K562 (cell line): ENCODE measurements at regions not wholly inside any gene's neighbourhood (a gene's known extent, or its start where the extent isn't known, plus 50 kb on each side); places are given as distances from the start of the nearest gene placed in this dataset.

Source experiments
- CHD4 ChIP-seq: fragments of 200-600 bp; sonication (generic); IDR thresholded peaks from 3 replicates; pipeline ENCODE4 v1.6.1; 2012; ENCODE audit warnings: low read depth, mild to moderate bottlenecking, mixed read lengths, low read length, inconsistent platforms; ENCODE audit not compliant: insufficient read depth, insufficient replicate concordance, poor library complexity, severe bottlenecking
- EZH2 ChIP-seq: IDR thresholded peaks from 2 replicates; pipeline ENCODE4 v1.6.1; 2012; ENCODE audit warnings: low read depth, mild to moderate bottlenecking, inconsistent platforms, low read length, borderline replicate concordance
- HDGF ChIP-seq: fragments of 450-650 bp; IDR thresholded peaks from 2 replicates; pipeline ENCODE4 v1.6.1; 2016
- JUN ChIP-seq, 2 experiments: sonication (generic) in 1 of 2; formaldehyde crosslinking in 1 of 2; IDR thresholded peaks; 2 replicates each; pipeline versions ENCODE4 v1.6.1 to v1.8.0; 2012 to 2022; ENCODE audit warnings: borderline replicate concordance in 2 of 2, mild to moderate bottlenecking in 2 of 2, improper control_type of control experiment in 1 of 2, low read depth in 1 of 2, low read length in 1 of 2, missing genetic modification reagents in 1 of 2
- KLF1 ChIP-seq: fragments of 450-650 bp; IDR thresholded peaks from 2 replicates; pipeline ENCODE4 v1.6.1; 2016; ENCODE audit warnings: missing genetic modification characterization, missing compliant biosample characterization
- NFRKB ChIP-seq: fragments of 450-650 bp; IDR thresholded peaks from 2 replicates; pipeline ENCODE4 v1.6.1; 2016; ENCODE audit warnings: low read depth
- RAD21 ChIP-seq, 2 experiments: fragments of 250-450 bp in 1 of 2; fragments of 450-650 bp in 1 of 2; sonication (Bioruptor Pico) in 1 of 2; formaldehyde crosslinking in 1 of 2; IDR thresholded peaks in 1 of 2; conservative IDR thresholded peaks in 1 of 2; 2 replicates each; pipeline versions ENCODE4 v1.4.0 to v1.8.0; 2020 to 2022; ENCODE audit warnings: mild to moderate bottlenecking in 2 of 2, moderate library complexity in 1 of 2
- SMARCA4 ChIP-seq: fragments of 450-650 bp; IDR thresholded peaks from 2 replicates; pipeline ENCODE4 v1.6.1; 2016
- TBP ChIP-seq: optimal IDR thresholded peaks from 2 replicates; pipeline ENCODE3; 2011; ENCODE audit warnings: low read depth, low read length, improper control_type of control experiment
- ZFP30 ChIP-seq: fragments of 250-450 bp; sonication (Bioruptor Pico); IDR thresholded peaks from 2 replicates; pipeline ENCODE4 v1.8.0; 2022; ENCODE audit warnings: moderate library complexity, mild to moderate bottlenecking, inconsistent platforms, borderline replicate concordance
- ZNF274 ChIP-seq: IDR thresholded peaks from 2 replicates; pipeline ENCODE4 v1.6.1; 2011; ENCODE audit warnings: low read depth, mild to moderate bottlenecking, low read length, moderate library complexity, borderline replicate concordance
- TF ChIP-seq, protein P1 (sequence below), 2 experiments: IDR thresholded peaks; 2 replicates each; pipeline ENCODE4 v1.6.1; 2011; ENCODE audit warnings: borderline replicate concordance in 1 of 2, control low read depth in 1 of 2, low read depth in 1 of 2, low read length in 1 of 2, mild to moderate bottlenecking in 1 of 2, mixed read lengths in 1 of 2, moderate library complexity in 1 of 2; ENCODE audit not compliant: insufficient read depth in 1 of 2, insufficient read length in 1 of 2, poor library complexity in 1 of 2, severe bottlenecking in 1 of 2; ENCODE audit errors: extremely low read depth in 1 of 2
- TF ChIP-seq, protein P2 (sequence below), 3 experiments: IDR thresholded peaks in 2 of 3; conservative IDR thresholded peaks in 1 of 3; 2 replicates each; pipeline ENCODE4 v1.5.1; 2011 to 2012; ENCODE audit warnings: low read length in 3 of 3, mild to moderate bottlenecking in 3 of 3, control low read depth in 2 of 3, improper control_type of control experiment in 1 of 3, inconsistent platforms in 1 of 3, low read depth in 1 of 3, mixed read lengths in 1 of 3, moderate library complexity in 1 of 3; ENCODE audit not compliant: insufficient read depth in 2 of 3
- TF ChIP-seq, protein P3 (sequence below): fragments of 450-650 bp; IDR thresholded peaks from 2 replicates; pipeline ENCODE4 v1.6.1; 2016; ENCODE audit warnings: borderline replicate concordance

DNA sequence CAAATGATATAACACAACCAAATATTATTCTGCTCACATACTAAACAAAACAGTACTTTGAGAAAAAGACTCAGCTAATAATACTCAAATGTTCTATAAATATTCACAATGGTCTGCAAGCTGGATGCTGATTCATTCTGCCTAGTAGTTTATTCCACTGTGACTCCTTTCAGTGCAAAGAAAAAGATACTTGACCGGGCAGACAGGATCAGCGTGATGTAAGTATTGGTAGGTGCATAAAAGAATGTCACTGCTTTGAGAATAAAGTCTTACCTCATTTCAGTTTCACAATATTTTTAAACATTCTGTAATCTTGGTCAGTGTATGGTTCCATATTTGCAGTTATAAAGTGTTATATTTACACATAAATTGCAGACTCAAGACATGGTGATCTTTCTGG is 223.0 kb upstream of the NUDT12 start:
- TF ChIP-seq SMARCA4 (no peak), CHD4 (no peak), JUN (IDR thresholded peaks at IDR 0.05; ENCODE audit: borderline replicate concordance, low read depth, low read length) (no peak), JUN (CRISPR knock-in tag; IDR thresholded peaks at IDR 0.05; ENCODE audit: borderline replicate concordance) (no peak), RAD21 (CRISPR knock-in tag; conservative IDR thresholded peaks at IDR 0.05 in 1 of 2, IDR thresholded peaks at IDR 0.05 in 1 of 2) (no peak), ZNF274 (no peak), KLF1 (tag) (no peak), EZH2 (no peak), ZFP30 (no peak), NFRKB (no peak), HDGF (no peak), TBP (no peak)
- TF ChIP-seq, protein P1, sequence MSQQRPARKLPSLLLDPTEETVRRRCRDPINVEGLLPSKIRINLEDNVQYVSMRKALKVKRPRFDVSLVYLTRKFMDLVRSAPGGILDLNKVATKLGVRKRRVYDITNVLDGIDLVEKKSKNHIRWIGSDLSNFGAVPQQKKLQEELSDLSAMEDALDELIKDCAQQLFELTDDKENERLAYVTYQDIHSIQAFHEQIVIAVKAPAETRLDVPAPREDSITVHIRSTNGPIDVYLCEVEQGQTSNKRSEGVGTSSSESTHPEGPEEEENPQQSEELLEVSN (IDR thresholded peaks at IDR 0.05; ENCODE audit: borderline replicate concordance in 1 of 2, extremely low read depth in 1 of 2, insufficient read depth in 1 of 2, insufficient read length in 1 of 2, low read depth in 1 of 2, low read length in 1 of 2, poor library complexity in 1 of 2, severe bottlenecking in 1 of 2): no peak
- TF ChIP-seq, protein P2, sequence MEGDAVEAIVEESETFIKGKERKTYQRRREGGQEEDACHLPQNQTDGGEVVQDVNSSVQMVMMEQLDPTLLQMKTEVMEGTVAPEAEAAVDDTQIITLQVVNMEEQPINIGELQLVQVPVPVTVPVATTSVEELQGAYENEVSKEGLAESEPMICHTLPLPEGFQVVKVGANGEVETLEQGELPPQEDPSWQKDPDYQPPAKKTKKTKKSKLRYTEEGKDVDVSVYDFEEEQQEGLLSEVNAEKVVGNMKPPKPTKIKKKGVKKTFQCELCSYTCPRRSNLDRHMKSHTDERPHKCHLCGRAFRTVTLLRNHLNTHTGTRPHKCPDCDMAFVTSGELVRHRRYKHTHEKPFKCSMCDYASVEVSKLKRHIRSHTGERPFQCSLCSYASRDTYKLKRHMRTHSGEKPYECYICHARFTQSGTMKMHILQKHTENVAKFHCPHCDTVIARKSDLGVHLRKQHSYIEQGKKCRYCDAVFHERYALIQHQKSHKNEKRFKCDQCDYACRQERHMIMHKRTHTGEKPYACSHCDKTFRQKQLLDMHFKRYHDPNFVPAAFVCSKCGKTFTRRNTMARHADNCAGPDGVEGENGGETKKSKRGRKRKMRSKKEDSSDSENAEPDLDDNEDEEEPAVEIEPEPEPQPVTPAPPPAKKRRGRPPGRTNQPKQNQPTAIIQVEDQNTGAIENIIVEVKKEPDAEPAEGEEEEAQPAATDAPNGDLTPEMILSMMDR (IDR thresholded peaks at IDR 0.05 in 2 of 3, conservative IDR thresholded peaks at IDR 0.05 in 1 of 3; ENCODE audit: insufficient read depth in 2 of 3, low read depth in 1 of 3, low read length in 3 of 3): no peak
- TF ChIP-seq, protein P3, sequence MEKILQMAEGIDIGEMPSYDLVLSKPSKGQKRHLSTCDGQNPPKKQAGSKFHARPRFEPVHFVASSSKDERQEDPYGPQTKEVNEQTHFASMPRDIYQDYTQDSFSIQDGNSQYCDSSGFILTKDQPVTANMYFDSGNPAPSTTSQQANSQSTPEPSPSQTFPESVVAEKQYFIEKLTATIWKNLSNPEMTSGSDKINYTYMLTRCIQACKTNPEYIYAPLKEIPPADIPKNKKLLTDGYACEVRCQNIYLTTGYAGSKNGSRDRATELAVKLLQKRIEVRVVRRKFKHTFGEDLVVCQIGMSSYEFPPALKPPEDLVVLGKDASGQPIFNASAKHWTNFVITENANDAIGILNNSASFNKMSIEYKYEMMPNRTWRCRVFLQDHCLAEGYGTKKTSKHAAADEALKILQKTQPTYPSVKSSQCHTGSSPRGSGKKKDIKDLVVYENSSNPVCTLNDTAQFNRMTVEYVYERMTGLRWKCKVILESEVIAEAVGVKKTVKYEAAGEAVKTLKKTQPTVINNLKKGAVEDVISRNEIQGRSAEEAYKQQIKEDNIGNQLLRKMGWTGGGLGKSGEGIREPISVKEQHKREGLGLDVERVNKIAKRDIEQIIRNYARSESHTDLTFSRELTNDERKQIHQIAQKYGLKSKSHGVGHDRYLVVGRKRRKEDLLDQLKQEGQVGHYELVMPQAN: no peak
